ENCODE measurements at regions not wholly inside any gene's neighbourhood (a gene's known extent, or its start where the extent isn't known, plus 50 kb on each side); places are given as distances from the start of the nearest gene placed in this dataset.

GRCh38 chr7:13007331-13007730, 319.9 kb downstream of the ARL4A start:
- no peak for TF ChIP-seq CTCF (conservative IDR thresholded peaks at IDR 0.05 in 1 of 2, IDR thresholded peaks at IDR 0.05 in 1 of 2; ENCODE audit: extremely low read depth in 1 of 2, insufficient read depth in 1 of 2, low read depth in 1 of 2, low read length in 2 of 2)
- TF ChIP-seq EZH2 (IDR thresholded peaks at IDR 0.05; ENCODE audit: borderline replicate concordance, low read length): no peak
